Astrocyte of the cerebellum (primary cell): ENCODE measurements at regions not wholly inside any gene's neighbourhood (a gene's known extent, or its start where the extent isn't known, plus 50 kb on each side); places are given as distances from the start of the nearest gene placed in this dataset.

ENCODE experiments used
- DNase-seq: peaks from one replicate; pipeline ENCODE4 v3.0.0-alpha.2; 2011; ENCODE audit warnings: low read depth
- H3K4me3 ChIP-seq: 2 replicates; pipeline ENCODE4 v1.5.1; 2011; ENCODE audit warnings: mild to moderate bottlenecking, low read depth, low read length, moderate library complexity
- CTCF ChIP-seq: IDR thresholded peaks from 2 replicates; pipeline ENCODE4 v1.5.1; 2012; ENCODE audit warnings: low read length, low read depth, moderate library complexity, mild to moderate bottlenecking; ENCODE audit errors: missing control alignments
- in situ Hi-C: cut with HindIII; loops from 2 replicates; pipeline ENCODE4 v1.10.0; 2017; ENCODE audit warnings: low sequenced_read_pairs

- no peak for DNase-seq
- no peak overlapping the region for H3K4me3 ChIP-seq
- TF ChIP-seq CTCF = peak; percentile 4
- in situ Hi-C loops = no loop called here
Observed at GRCh38 chr1:109815809-109816174, 52.1 kb upstream of the EPS8L3 start.

- no peak for DNase-seq
- H3K4me3 ChIP-seq = no peak overlapping the region
- in situ Hi-C loops = no loop called here
- no peak for TF ChIP-seq CTCF
Observed at GRCh38 chr1:109814993-109815786, 51.5 kb upstream of the EPS8L3 start.

- in situ Hi-C loops = no loop called here
- TF ChIP-seq CTCF = no peak
- H3K4me3 ChIP-seq = no peak overlapping the region
- no peak for DNase-seq
Observed at GRCh38 chr1:109814223-109814622, 50.5 kb upstream of the EPS8L3 start.
